CD4-positive, alpha-beta T cell treated with Interleukin-21 for 1 hour (primary cell): ENCODE measurements at regions not wholly inside any gene's neighbourhood (a gene's known extent, or its start where the extent isn't known, plus 50 kb on each side); places are given as distances from the start of the nearest gene placed in this dataset.

Experiments used
- DNase-seq: peaks from one replicate; pipeline ENCODE4 v3.0.0-alpha.2; 2020

DNA sequence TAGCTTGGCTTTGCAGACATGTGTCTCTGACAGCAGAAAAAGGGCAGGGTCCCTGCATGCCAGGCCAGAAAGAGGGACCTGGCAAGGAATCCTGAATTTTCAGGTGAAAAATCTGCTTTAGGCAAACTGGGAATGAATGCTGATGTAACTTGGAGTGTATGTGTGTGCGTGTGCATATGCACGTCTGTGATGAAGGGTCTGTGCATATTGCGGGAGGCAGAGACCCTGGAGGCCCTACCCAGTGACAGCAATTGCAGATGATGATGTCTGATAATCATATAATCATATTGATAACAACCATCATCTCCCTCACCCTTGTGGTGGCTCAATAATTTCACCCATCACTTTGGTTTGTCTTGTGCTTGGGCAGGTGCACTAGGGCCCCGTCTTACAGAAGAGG is 80.7 kb upstream of the SDK2 start:
- DNase-seq: no peak

DNA sequence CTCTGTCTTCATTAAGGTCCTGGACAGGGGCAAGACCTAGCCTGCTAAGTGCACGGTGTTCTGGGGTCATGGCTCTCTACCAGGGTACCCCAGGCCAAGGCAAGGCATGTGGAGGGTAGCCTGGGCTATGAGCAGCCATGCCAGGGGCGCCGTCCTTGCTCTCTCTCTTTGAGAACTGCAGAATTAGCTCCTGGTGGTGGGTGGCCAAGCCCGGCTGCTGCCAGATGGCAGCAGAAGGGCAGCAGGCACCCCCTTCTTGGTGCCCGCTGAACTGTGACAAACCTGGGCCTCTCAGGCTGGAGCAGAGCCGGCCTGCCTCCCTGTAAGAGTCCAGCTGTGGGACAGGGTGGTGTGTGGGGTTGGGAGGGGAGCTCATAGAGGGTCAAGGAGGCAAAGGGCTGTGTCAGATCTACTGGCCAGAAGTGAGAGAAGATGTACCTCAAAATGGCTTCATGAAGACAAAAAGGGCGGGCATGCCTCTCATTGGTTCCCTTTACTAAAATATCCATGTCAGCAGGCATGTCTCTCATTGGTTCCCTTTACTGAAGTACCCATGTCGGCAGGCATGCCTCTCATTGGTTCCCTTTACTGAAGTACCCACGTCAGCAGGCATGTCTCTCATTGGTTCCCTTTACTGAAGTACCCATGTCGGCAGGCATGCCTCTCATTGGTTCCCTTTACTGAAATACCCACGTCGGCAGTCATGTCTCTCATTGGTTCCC is 81.7 kb upstream of the SDK2 start:
- no peak for DNase-seq

DNA sequence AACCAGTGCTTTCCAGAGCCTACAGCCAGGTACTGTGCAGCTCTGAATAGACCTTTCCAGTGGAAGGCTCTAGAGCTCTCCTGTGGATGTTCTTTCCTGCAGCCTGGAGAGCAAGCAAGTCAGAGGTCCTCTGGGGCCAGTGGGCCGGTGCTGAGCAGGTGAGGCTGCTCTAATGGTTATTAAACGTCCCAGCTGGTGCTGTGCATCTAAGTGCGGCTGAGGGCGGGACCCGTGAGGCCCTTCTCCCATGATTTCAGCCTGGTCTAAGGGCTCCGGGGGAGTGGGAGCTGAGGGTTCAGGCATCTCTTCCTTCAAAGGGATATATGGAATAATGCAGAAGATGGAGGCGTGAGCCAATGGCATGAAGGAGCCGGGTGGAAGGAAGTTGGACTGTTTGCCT is 83.7 kb upstream of the SDK2 start:
- DNase-seq: no peak

DNA sequence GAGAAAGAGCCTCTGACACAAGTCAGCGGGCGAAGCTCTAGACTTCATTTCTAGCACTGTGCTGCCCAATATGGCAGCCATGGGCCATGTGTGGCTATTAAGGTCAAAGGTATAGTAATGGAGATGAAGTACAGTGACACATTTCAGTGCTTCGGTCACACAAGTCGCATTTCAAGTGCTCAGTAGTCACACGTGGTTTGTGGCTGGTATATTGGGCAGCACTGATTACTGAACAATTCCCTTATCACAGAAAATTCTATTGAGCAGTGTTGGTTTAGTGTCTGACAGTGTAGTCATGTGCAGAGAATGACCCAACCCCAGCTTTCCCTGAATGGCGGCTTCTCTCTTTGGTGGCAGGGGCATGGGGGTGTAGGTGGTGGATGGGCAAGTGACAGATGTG is 84.9 kb upstream of the SDK2 start:
- no peak for DNase-seq

DNA sequence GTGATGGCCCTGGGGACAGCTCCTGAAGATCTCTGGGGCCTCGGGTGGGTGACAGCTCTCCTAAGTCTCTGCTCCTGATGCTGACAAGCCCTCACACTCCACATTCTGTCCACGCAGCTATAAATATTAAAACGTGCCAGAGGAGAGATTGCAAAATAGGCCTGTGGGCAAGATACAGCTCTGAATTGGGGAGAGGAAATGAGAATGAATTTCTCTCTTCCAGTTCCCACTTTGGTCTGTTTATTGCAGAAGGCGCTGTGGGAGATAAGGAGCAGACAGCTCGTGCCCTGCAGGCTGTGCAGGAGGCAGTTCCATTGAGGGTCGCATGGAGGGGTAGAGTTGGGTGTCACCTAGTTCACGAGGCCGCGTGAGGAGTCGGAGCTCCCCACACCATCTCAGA is 87.5 kb upstream of the SDK2 start:
- DNase-seq: no peak

DNA sequence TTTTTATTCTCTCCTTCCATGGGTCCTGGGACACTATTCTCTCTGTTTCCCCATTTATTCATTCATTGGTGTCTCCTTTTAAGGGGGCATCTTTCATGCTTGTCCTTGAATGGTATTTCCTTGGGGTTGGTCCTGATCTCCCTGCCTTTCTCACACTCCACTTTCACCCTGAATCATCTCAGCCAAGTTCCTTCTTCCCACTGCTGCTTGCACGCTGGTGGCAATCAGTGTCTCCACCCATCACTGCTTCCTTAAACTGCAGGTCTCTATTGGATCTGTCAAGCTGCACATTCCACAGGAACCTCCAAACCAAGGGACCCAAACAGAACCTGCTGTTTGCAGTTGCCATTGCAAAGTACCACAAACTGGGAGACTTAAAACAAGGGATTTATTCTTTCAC is 89.3 kb upstream of the SDK2 start:
- DNase-seq: no peak

DNA sequence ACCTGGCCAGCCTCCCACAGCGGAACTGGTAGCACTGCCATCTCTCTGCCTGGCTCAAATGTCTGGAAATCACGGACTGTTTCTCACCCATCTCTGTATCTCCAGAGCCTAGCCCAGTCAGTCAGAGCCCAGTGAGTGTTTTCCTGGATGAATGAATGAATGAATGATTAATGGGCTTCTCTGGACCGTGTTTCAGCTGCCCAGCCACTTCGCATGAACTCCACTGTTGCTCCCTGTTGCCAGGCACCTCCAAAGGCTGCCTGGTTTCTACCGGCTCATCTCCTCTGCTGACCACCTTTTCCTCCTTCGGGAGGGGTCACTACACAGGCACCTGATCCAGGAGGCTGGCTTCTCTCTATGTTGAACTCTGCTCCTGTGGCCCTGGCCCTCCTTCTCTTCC is 91.0 kb upstream of the SDK2 start:
- DNase-seq: no peak

DNA sequence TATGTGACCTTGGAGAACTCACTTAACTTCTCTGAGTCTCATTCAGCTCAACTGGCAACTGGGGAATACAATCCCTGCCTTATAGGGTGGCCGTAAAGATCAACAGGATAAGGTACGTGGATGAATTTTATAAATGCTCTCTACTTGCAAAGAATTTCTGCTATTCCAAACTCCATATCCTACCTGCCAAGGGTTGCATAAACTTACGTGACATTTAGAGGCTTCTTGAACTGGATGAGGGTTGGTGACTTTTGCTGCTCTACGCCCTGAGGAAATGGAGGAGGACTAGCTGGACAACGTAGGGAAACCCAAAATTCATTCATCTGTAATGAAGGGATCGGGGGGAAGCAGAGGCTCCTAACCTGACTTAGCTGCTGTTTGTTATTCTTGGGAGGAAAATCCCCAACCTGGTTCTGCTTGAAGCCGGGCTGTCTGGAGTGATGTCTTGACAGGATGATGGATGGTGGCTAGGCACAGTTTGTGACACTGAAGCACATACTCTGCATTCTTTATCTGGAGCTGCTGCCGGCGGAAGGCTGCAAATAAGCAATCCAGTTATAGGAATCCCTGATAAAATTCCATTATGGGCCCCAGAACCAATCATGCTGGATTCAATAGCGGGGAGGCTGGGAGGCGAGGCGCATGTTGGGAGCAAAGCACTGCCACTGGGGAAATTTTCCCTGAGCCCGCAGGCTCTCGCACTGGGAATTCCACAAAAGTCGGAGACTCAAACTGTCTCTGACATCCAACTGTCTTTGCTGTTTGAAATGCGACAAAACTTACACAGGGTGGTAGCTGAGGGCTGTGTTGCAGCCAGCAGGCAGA is 94.7 kb upstream of the SDK2 start:
- no peak for DNase-seq

DNA sequence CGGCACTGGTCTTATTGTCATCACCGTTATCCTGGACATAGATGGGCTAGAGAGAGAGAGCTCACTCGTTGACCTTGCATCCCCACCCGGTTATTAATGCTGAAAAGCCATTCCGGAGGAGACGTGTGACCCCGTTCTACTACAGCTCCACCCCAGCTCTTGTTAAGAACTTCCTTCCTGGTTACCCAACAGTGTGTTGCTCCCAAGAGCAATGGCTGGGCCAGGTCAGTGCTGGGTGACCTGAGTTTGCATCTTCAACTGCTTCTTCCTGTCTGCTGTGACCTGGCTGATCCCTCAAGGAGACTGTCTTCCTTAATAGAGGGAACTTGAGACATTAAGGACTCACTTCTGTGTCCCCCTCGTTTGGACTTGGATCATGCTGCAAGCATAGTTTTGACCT is 96.1 kb upstream of the SDK2 start:
- no peak for DNase-seq

DNA sequence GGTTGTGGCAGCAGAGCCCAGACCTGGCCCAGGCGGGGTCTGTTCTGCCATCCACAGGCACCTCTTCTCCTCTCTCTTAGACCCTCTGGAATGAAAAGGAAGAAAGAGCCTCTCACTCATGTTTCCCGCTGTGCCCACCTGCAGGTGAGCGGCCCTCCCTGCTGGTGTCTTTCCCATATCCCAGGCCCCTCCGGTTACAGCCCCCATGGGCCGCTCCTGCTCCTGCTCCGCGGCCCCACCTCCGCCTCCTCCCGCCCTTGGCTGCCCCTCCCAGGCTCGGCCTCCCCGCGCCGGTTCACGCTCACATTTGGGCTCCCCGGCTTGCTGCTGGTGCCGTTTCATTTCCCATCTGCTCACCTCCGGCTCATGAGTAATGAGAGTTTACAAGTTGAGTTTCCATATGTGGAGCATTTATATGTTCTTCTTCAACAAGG is 98.7 kb upstream of the SDK2 start:
- DNase-seq: no peak

DNA sequence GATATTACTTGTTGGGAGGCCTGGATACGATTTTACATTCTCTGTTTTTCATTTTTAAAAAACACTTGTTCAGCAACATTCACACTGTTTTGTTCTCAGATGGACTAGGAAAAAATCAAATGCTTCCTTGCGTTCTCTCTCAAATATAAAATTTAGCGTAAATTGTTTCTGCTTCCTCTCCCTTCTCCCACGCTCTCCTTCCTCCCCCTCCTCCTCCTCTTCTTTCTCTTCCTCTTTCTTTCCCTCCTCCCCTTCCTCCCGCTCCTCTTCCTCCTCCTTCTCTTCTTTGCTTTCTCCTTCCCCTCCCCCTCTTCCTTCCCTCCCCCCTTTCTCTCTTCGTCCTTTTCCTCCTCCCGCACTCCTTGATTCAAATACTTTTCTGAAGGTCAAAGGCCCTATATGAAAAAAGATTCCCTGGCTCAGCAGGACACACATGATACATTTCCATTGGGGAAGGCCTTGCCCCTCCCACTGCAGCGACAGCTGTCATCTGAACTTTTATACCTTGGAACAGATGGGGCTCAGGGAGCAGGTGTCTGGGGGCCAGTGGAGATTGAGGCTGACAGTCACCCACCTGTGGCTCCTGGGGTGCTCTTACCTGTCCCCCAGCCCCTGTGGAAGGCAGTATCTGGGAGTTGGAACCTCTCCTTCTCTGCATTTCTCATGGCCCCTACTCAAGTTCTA is 99.4 kb upstream of the SDK2 start:
- no peak for DNase-seq

DNA sequence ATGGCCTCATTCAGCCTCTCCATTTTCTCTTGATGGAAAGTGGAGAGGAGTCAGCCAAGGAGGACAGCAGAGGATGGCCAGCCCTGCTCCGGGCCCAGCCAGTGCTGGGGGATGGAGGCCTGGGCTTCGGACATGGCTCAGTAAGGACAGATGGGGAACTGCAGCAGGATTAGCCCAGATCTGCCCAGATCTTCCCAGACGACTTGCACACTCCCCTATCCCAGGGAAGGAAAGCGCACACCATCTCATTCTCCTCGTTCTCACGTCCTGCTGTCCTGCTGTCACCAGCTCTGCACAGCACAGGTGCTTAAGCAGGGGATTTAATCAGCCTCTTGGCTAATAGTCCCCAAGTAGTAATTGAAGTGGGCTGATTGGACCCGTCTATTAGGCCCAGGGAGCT is 100.2 kb upstream of the SDK2 start:
- no peak for DNase-seq

DNA sequence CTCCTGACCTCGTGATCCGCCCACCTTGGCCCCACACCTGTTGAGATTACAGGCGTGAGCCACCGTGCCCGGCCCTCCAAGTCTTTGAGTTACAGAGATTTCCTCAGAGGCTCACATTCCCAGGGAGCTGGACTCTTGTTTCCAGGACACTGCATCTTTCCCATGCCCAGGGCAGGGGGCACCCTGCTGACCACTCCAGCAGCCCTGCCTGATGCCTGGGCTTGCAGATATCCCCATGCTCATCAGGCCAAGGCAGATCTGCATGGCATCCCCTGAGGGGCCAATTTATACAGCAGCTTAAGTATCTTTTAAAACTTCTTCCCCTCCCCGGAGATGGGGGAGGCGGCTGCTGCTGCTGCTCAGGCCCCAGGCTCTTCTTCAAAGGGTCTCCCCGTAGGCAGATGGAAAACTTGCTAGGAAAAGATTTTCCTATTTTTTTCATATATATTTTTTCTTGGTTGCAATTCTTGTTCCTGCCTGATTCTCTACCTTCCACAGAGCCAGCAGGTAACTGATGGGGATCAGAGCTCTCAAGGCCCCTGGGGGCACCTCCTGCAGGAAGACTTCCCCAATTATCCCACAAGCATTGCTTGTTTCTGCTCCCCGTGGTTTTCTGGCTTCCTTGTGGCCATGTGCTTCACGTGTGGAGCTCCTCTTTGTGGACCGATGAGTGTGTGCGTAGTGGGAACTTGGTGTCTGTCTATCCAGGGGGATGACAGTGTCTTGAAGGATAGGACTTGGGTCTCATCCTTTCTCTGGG is 102.2 kb upstream of the SDK2 start:
- no peak for DNase-seq

DNA sequence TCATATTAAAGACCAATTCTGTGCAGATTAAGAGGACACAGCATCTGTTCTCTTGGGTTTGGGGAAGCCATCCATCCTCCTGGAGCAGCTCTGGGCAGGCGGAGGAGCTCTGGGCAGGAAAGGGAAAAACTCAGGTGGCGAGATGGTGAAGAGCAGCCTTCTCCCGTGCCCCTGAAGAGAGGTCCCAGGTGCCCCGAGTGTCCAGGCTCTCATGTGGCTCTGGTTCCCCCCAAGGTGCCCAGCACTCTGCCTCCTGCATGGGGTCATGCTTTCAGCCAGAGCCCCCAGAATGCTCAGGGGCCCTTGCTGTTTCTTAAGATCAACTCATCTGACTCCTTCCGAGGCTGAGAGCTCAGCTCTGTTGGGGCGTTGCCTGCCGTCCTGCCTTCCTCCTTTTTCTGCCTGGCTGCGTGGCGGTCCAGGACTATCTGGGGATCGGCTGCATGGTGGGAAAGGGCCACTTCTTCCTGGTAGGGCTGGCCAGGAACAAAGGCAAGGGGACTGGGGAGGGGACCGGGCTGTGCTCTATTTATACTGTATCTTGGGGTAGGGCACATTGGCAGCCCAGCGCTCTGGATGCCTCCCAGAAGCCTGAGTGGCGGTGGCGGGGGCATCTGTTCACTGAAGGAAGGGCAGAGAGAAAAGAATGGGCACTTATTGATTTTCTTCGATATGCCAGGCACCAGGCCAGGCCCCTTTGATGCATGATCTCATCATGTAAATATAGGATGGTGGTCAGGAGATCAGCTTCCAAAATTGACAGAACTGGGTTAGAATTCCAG is 103.2 kb upstream of the SDK2 start:
- no peak for DNase-seq

DNA sequence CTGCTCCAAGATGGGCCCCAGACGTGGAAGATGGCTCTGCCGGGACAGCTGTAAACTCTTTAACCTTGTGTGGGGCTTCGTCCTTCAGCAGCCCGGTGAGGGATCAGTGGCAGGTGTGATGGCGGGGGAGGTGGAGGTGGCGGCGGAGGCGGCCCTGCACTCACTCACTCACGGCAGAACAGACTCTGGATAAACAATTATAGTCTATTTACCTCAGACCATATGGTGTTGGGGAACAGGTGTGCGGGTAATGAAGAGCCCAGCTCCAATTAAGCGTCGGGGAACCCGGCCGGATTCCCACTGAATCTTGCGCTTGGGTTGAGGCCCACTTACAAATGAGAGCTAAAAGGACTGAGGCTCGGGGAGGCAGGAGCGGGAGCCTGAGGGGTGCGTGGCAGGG is 104.3 kb upstream of the SDK2 start:
- no peak for DNase-seq

DNA sequence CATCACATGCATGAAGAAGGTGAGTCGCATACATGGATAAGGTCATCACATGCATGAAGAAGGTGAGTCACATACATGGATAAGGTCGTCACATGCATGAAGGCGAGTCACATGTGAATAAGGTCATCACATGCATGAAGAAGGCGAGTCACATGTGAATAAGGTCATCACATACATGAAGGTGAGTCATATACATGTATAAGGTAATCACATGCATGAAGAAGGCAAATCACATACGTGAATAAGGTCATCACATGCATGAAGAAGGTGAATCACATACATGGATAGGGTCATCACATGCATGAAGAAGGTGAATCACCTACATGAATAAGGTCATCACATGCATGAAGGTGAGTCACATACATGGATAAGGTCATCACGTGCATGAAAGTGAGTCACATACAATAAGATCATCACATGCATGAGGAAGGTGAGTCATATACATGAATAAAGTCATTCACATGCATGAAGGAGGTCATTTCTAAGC is 105.1 kb upstream of the SDK2 start:
- DNase-seq: no peak

DNA sequence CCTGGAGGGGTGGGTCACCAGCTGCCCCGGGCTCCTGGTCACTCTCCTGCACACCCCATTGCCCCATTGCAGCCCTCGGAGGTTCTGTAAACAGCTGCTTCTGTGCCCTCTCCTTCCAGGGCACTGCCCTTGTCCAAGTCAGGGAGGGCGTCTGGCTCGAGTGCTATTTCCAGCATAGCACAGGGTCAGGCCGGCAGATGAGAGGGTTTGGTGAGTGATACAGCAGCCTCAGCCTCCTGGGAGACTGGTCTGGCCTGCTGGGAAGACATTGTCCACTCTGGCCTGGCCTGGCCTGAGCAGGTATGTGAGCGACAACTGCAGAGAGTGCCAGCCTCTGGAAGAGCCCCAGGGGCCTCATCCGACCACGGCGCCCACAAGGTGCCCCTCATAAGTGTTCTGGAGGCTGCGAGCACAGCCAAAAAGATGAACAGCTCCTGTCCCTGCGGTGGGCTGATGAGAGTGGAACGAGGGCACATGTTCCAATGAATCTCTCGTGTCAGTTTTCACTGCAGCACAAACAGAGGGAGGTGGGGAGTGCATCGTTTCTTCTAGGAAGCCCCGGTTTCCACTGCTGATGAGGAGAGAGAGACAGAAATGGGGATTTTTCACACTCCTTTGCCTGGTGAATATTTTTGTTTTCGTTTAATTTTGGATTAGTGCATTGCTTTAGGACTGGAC is 105.8 kb upstream of the SDK2 start:
- no peak for DNase-seq

DNA sequence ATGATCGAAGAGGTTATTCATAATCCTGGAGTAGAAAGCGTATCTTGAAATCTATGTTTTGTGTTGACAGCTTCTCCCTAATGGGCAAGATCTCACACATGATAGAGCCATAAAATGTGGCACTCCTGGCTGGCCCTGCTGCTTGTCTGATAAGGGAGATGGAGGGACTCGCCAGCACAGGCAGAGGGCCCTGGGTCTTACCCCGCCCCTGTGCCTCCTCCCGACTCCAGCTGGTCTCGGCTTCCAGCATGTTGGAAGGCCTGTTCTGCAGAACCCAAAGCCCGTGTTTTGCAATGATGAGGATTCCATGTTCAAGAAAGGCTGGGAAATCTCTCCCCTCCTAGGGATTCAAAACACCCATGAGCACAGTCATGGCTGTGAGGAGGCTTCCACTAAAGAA is 106.7 kb upstream of the SDK2 start:
- DNase-seq: no peak

DNA sequence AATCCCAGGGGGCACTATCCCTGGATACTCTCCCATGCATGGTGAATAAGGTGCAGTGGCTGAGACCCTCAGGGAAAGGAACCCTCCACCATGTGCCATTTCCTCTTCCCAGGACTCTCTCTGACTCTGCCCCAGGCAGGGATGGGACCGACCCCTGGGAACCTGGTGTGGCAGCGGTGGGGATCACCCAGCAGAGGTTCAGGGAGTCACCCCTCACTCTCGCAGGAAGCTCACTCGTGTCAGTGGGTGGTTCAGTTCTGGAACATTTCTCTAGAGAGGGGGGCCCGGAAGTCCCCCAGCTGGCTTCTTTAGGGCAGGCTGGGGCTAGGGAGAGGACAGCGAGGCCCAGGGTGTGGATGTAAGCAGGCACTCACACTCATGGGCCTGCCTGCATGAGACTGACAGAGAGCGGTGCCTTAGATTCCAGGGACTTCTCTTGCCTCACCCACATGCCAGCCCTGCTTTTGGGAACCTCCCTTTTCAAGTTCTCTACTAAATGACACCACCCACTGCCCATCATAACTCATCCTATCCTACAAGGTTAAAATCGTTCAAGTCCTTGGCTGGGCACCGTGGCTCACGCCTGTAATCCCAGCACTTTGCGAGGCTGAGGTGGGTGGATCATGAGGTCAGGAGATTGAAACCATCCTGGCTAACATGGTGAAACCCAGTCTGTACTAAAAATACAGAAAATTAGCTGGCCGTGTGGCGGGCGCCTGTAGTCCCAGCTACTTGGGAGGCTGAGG is 109.7 kb upstream of the SDK2 start:
- no peak for DNase-seq

DNA sequence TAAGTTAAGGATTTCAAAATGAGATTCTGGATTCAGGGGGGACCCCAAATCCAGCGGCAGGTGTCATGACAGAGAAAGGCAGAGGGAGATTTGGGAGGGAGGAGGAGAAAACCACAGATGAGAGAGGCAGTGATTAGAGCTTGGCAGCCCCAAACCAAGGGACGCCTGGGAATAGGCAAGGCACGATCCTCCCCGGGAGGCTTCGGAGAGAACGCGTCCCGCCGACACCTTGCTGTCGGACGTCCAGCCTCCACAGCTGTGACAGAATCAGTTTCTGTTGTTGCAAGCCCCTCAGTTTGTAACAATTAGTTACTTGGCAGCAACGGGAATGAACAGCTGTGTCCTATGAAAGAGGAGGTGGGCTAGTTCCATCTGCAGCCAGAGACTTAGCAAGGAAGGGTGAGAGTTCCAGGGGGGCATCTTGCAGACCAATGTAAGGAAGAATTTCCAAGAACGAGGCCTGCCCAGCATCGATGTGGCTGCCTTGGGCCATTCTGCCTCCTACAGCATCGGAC is 110.7 kb upstream of the SDK2 start:
- DNase-seq: no peak

DNA sequence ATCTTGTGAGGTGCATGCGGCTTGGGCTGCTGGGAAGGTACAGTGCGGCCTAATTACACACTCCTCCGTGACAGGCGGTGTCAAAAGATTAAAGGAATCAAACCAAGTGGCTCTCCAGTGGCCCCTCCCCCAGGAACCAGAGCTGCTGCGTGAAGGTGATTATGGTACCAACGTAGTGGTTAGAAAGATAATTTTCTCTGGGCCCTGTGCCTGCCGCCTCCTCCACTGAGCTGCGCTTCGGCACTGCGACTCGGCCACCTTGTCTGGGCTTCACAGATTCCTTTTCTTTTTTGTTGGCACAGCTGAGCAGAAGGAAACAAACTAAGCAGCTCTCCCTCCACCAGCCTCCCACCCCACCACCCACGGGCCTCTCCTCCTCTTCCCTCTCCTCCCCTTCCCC is 113.2 kb upstream of the SDK2 start:
- no peak for DNase-seq
